ENCODE measurements at regions not wholly inside any gene's neighbourhood (a gene's known extent, or its start where the extent isn't known, plus 50 kb on each side); places are given as distances from the start of the nearest gene placed in this dataset.
A peak's percentile ranks its signal among the peaks of the same experiment; 100 is the strongest.

DNA sequence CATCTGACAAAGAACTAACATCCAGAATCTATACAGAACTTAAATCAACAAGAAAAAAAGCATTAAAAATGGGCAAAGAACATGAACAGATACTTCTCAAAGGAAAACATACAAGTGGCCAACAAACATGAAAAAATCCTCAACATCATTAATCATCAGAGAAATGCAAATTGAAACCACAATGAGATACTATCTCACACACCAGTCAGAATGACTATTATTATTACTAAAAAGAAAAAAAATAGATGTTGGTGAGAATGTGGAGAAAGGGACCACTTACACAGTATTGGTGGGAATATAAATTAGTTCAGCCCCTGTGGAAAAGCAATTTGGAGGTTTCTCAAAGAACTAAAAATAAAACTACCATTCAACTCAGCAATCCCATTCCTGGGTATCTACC is 89.1 kb upstream of the ADO start:
- no peak for DNase-seq (ENCODE audit: low read depth)

DNA sequence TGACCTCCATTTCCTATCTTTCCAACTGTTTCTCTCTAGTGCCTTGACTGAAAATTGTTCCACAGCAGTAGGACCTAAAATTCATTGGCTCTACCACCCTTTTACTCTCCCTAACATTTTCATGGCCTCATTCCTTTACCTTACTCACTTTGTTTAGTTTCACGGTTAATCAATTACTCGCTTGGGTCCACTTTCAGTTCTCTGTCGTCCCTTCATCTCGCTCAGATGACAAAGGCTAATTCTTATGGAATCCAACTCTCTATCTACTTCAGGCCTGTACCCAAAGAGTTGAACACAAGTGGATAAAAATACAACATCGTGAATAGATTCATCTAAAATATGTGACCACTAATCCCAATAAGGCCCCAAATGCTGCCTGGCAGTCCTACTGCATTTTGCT is 85.9 kb upstream of the ADO start:
- no peak for DNase-seq (ENCODE audit: low read depth)

DNA sequence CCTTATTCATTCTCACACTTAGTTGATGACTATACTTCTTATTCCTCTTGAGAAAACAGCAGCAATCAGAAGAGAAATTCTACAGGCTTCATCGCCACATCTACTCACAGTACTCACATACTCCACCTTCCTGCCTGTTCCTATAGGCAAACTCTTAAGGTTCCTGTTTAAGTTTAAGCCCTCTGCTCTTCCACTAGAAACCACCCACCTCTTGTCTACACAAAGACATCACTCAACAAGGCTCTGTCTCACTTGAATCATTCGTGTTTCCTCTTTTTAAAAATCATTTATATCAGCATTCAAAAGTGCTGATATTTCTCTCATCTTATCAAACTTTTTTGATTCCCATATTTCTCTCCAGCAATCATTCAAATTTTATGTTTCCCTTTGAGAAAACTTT is 85.5 kb upstream of the ADO start:
- no peak for DNase-seq (ENCODE audit: low read depth)

DNA sequence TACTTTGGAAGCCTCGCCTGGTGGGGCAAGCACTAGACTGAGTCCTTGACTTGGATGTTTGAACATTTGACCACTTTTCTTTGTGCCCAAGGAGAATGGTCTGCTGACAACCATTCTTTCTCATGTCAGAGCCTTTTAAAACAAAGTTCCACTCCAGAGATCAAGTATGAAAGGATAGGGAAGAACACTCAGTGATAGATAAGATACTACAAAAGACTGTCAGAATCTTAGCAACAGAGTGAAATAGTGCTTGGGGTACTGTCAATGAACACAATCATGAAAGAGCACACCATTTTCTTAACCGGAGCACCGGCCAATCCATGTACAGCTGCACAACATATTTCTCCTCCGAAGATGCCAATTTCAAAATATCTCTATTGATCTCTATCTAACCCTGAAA is 82.8 kb upstream of the ADO start:
- DNase-seq (ENCODE audit: low read depth) = no peak

DNA sequence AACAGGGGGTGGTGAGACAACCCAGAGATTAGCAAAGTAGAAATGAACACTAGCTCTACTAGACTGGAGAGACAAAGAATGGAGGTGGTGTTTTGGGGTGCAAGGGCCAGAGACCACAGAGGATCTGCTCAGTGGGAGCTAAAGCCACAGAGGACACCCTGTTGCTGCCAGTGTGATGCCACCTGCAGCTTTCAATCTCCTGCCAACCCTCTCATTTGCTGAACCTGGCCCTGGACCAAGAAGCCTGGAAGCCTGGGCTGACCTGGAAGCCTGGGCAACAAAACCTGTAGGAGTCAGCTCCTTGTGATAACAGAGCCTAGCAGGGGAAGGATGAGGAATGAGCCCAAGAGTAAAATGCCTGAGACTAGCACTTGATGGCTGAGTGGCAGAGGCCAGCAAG is 81.1 kb upstream of the ADO start:
- no peak for DNase-seq (ENCODE audit: low read depth)

DNA sequence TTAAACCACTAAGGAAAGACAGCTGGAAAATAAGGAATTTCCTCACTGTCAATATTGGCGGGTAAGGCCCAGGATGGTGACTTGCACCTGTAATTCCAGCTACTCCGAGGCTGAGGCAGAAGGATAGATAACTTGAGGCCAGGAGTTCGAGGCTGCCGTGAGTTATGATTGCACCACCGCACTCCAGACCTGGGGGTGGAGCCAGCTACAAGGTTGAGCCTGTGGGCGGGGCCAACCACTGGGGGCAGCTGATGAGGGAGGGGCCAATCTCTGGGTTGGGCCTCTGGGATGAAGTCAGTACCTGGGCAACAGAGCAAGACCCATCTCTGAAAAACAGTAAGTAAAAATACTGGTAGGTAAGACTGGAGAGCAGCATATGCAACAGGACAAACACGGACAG is 80.1 kb upstream of the ADO start:
- no peak for DNase-seq (ENCODE audit: low read depth)

DNA sequence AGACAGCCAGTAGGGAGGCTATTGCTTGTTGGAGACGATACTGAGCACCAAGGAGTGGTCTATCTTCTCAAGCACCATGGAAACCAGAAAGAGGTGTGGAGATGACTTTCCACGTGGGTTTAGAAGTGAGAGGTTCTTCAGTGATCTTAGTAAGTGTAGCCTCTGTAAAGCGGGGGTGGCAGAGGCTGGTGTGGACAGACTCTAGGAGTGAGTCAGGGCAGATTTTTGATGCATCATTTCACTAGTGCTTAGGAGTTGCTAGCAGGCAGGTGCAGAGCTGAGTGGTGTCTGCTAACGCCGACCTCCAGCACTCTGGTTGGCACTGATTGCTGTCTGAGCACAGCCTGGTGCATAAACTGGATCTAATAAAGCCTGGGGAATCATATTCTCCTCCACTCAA is 78.4 kb upstream of the ADO start:
- no peak for DNase-seq (ENCODE audit: low read depth)

DNA sequence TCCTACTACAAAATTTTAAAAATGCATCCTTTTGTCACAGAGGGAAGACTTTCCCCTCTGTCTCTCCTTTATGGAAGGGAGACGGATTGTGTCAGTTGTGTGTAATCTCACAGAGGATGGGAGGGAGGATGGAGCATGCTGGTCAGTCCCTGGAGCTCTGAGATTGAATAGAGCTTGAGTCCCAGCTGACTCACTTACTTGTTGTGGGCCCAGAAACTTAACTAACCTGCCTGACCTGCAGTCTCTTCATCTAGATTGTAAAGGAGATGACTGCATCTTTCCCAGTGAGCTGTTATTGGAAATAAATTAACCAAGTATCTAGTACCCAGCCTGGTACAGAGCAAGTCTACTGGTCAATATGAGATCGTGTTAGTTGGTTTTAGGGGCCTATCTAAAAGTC is 77.9 kb upstream of the ADO start:
- no peak for DNase-seq (ENCODE audit: low read depth)

DNA sequence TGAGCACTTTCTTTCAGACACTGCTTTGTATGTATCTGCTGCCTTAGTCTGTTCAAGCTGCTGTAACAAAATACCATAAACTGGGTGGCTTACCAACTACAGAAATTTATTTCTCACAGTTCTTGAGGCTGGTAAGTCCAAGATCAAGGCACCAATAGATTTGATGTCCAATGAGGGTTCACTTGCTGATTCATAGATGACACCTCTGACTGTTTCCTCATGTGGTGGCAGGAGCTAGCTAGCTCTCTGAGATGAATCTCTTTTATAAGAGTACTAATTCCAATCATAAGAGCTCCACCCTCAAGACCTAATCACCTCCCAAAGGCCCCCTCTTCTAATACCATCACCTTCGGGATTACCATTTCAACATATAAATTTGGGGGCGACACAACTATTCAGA is 76.6 kb upstream of the ADO start:
- DNase-seq (ENCODE audit: low read depth) = no peak

DNA sequence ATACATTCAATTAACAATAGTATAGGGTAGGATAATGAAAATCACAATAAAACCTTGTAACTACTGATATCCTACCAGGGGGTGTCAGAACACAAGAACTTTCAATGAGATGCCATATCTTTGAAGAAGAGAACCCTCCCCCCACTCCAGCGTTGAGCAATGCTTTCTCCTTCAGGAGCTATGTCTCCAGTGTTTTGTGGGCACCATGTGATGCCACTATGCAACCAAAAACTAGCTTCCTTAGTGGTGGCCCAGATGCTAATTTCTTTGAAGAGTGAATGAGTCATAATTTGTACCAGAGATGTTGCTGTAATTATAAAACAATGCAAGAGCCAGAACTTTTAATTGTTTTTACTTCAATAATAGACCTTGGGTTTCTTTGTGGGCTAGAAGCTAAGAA is 76.0 kb upstream of the ADO start:
- DNase-seq (ENCODE audit: low read depth) = no peak

DNA sequence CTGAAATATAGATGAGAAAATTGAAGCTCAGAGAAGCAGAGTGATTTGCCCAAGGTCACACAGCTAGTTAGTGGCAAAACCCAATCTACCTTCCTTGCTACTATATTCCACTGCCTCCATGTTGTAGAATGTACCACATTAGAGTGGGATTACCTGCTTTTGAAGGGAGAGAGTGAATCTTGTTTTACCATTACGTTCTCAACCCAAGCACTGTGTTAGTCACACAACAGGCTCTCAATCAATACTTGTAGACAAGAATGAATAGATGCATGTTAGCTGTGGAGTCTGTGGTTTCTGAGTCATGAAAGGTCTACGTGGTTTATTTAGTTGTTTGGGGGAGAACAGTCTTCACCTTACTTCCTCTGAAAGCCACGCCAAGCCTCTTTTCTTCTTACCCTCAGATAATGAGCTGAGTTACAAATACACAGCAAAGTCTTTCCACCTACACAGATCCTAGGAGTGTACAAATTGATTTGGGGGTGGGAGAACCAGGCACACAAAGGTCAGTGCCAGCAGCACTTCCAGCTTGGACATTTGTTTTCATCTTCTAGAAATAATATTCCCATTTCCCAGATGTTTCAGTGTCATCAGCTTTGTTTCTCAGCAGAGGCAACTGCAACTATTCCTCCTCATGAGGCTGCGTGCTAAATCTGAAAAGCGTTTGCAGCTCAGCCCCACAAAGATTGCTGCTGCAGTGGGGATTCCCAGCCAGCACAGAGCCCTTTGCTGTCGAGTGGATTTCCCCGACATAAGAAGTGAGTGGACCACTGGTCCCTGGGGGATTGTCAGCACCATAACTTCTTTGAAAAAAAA is 71.5 kb upstream of the ADO start:
- peak; percentile 35 for DNase-seq (ENCODE audit: low read depth)

DNA sequence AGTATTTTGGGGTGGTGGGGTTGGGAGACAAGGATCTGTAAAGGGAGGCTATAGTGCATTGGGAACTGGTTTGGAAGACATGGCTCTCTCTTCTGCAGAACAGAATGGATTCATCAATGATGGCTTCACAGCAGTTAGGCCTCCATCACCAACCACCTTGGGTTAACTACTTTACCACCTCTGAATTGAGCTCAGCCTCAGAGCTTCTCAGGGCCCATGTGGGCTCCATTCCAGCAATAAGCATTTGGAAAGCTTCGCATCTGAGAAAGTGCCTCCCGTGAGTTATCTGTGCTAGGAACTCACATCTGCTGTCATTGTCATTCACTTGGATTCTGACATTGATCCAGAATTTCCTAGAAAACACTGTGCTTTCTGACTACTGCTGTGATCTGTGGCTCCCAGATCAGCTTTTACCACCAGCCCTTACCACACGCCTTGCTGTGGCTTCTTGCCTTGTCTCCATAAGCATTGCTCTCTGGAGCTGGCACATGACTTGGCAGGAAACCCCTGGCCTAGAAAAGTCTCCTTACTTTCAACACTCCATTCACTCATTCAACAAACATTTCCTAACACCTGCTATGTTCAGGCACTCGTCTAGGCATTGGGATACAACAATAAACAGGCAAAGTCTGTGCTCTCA is 70.7 kb upstream of the ADO start:
- no peak for DNase-seq (ENCODE audit: low read depth)

DNA sequence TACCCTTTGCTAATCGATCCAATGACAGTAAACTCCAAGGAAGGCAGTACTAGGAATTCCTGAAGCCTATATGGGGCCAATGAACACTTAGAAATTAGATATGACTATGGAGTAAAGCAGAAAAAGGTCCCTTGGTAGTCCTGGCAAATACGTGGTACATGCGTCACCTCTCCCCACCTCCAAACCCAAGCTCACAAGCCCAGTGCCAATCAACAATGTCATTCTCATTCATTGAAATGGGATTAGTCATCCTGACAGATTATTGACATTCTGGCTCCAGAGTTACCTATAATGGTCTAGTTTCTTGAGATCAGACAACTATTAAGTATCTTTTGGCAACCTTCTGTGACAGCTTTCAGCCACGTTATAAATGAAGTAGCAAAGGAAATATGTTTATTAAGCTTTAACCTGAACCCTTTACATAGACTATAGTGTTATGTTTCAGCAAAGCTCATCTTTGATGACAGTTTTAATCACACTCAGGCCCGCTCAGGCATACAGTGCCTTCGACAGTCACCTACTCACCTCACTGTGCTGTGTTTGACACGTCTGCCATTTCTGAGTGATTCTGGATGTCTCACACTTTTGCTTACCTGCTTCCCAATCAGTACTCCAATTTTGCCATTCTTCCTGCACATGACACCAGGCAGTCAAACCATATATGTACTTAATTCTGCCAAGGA is 69.6 kb upstream of the ADO start:
- no peak for DNase-seq (ENCODE audit: low read depth)

DNA sequence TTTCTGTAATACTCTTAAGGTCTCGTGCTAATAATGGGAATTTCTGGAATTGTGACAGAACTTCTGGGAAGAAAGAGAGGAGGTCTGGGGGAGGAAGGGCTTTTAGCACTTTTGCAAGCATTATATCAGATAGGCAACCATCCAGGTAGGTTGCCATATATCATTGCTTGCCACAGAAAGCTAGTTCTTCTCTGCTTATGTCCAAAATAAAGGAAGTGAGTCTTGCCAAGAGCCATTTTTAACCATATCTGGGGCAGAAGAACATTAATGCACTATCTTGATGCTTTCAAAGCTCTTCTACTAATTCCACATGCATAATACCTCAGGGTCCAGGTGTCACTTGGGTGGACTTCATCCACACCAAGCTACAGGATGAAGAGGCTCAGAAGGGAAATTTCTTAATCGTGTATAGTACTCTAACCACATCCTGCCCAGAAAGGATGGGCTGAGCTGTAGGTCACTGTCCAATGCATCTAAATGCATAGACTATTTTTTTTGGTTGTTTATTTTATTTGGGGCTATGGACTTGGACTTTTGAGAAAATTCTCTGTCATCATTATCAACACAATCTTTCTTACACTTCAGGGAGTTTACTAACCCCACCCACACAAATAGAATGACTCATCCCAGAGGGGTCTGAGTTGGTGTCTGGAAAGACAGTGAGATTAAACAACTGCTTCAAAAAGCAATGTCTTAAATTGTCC is 68.9 kb upstream of the ADO start:
- DNase-seq (ENCODE audit: low read depth) = no peak

DNA sequence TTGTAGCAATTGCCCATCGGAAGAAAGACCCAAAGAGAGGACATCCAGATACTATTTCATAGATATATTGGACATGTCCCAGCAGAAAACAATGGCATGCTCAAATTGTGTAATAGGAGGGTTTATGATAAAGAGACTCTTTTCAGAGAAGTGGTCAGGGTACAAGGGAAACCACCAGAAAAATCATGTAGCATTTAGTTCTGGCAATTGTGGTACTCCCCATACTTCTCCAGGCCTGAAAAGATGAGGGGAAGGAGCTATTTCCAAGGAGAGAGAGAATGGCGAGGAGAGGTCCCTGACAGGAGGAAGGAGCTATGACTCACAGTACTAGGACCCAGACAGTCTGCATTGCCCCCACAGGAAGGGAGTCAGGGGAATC is 68.4 kb upstream of the ADO start:
- DNase-seq (ENCODE audit: low read depth) = no peak

DNA sequence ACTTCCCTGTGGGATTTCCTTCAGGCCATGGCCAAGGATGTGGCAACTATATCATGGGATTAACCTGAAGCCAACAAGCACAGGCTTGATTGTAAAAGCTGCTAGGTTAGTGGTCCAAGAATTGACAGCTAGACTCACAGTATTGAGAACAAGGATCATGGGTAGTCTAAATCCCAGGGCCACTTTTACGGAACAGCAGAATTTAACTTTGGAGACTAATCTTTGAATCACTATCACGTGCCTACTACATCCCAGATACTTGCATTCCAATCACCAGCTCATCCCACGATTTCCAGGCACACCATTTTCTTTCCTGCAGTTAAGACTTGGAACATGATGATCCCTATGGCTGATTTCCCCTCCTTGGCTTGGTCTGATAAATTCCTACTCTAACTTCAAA is 65.6 kb upstream of the ADO start:
- no peak for DNase-seq (ENCODE audit: low read depth)

DNA sequence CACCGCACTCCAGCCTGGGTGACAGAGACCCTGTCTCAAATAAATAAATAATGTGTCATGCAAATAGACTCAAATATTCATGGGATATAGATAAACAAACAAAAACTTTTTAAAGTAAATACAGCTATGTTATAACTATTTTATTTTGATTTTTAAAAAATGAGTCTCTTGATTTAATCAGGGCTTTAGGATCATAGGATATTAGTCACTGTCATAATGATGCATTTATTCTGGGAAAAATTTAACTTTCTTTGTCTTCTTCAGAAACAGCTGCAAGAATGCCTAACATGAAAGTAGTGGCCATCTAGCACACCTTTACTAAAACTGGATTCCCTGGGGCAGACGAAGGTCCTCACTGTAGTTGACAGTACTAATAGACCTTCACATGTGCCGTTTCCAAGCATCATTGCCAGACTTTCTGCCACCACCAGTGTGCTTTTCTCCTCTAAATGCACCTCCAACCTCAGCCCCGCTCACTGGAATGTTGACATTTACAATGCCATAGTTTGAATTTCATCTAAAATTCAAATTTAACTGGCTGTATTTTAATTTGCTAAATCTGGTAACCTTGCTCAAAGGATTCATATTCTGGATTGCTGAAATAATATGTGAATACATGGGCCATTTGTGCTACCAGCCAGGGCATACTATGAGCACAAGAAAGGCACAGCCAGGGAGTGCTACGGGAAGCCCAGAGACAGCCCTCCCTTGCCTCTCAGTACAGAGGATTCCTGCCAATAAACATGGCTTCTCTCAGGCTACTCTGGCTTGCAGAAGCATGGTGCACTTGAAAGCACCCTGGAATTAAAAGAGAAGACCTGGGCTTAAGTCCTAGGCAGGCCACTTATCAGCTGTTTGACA is 63.4 kb upstream of the ADO start:
- DNase-seq (ENCODE audit: low read depth) = no peak

DNA sequence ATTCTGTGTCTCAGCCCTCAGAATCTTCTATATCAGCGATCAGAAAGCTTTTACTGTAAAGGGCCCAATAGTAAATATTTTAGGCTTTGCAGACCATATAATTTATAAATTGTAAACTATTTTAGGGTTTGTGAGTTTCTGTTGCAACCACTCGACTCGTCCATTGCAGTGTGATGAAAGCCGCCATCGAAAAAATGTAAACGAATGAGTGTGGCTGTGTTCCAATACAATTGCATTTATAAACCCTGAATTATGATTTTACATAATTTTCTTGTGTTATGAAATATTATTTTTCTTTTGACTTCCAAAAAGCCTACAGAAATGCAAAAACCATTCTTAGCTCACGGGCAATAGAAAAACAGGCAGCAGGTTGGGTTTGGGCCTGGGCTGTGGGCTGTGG is 62.5 kb upstream of the ADO start:
- DNase-seq (ENCODE audit: low read depth) = no peak

DNA sequence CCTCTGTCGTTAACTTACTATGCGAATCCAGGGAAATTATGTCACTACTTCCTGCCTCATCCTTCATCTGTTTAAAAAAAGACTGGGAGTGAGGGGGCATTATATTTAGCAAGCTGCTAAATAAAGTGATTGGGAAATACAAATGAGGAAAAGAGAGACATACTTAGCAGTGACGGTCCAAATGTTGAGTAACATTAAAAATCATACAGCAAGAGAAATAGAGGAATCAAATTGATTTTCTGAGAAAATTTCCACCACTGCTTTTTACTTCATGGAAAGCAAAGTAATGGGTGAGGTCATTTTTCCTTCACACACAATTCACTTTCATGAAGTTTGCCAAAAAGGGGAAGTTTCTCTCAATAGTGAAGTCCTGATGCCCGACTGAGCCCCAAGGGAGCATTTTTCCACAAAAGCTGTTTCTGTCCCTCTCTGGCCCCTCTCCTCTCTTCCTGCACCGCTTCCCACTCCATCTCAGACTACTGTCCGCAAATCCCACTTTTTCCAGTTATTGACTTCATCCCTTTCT is 61.9 kb upstream of the ADO start:
- no peak for DNase-seq (ENCODE audit: low read depth)

DNA sequence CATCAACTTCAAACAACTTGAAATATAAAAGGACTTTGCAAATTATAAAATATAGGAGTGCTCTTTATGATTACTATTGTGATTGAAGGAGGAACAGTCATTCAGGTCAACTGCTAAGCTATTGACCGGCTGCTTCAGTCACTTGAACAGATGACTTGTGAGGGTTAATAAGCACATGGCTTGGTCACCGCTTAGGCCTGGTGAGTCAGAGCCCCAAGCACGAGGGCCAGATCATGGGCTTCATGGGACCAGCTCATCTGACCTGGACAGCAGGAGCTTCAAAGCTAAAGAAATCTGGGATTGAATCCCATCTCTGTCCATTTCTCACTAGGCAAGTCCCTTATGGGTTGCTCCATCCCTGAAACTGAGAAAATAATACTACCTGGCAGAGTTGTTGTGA is 60.4 kb upstream of the ADO start:
- no peak for DNase-seq (ENCODE audit: low read depth)

DNA sequence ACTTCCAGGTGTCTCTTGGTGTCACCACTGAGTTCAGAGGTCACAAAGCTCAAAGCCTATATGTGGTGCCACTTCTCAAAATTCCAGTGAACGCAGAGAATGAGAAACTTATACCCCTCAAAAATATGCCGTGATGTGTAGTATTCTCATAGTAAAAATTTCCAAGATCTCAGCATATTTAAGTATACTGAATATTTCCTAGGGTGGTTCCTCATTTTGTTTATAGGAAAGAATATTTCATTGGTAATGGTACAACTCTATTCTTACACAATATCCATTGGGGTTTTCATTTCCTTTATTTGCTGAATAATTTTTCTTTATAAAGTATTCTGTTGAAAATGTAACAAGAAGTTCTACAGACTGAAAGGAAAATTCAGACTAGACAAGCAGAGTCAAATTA is 58.9 kb upstream of the ADO start:
- DNase-seq (ENCODE audit: low read depth) = no peak
